ENCODE measurements at regions not wholly inside any gene's neighbourhood (a gene's known extent, or its start where the extent isn't known, plus 50 kb on each side); places are given as distances from the start of the nearest gene placed in this dataset.

- no peaks in the 10 kb centered on the region for H3K4me1 ChIP-seq (ENCODE audit: insufficient read depth)
- H3K27me3 ChIP-seq, result no peaks in the 10 kb centered on the region
- H3K9me3 ChIP-seq (ENCODE audit: low read depth), result no peaks in the 10 kb centered on the region
- H3K79me2 ChIP-seq, result no peaks in the 10 kb centered on the region
- 86% methylated on average over 1 of the region's 1 CpG for WGBS (ENCODE audit: low lambda C conversion rate, missing lambda C conversion rate)
- no peaks in the 10 kb centered on the region for H3K36me3 ChIP-seq (replicated peaks; ENCODE audit: insufficient read depth, low read depth)
- no peak overlapping the region for H2AFZ ChIP-seq
- no peak overlapping the region for H3K4me3 ChIP-seq
- H4K20me1 ChIP-seq (ENCODE audit: insufficient read depth, poor library complexity, severe bottlenecking), result no peaks in the 10 kb centered on the region
- H3K9me2 ChIP-seq (replicated peaks; ENCODE audit: insufficient read depth), result no peaks in the 10 kb centered on the region
- no peak for TF ChIP-seq EZH2phosphoT487 (IDR thresholded peaks at IDR 0.05; ENCODE audit: low read depth, severe bottlenecking, unreplicated experiment)
- no peak for TF ChIP-seq EZH2 (IDR thresholded peaks at IDR 0.05; ENCODE audit: borderline replicate concordance)
- TF ChIP-seq CTCF (IDR thresholded peaks at IDR 0.05; ENCODE audit: poor library complexity), result no peak
- DNase-seq (ENCODE audit: low spot score), result no peak
- H3K4me2 ChIP-seq, result no peak overlapping the region
- H3K27ac ChIP-seq, result no peak overlapping the region
These were observed 452.7 kb upstream of the KLF4 start for GRCh38 chr9:107942291-107942690.

- no peak for DNase-seq (ENCODE audit: low spot score)
- no peaks in the 10 kb centered on the region for H3K36me3 ChIP-seq (replicated peaks; ENCODE audit: insufficient read depth, low read depth)
- no peak for TF ChIP-seq EZH2phosphoT487 (IDR thresholded peaks at IDR 0.05; ENCODE audit: low read depth, severe bottlenecking, unreplicated experiment)
- TF ChIP-seq EZH2 (IDR thresholded peaks at IDR 0.05; ENCODE audit: borderline replicate concordance), result no peak
- TF ChIP-seq CTCF (IDR thresholded peaks at IDR 0.05; ENCODE audit: poor library complexity), result no peak
- peak overlapping the region; percentile 54 for H3K27ac ChIP-seq
- no peak overlapping the region for H3K4me2 ChIP-seq
- WGBS (ENCODE audit: low lambda C conversion rate, missing lambda C conversion rate), result 76% methylated on average over 7 of the region's 7 CpGs
- H3K4me1 ChIP-seq (ENCODE audit: insufficient read depth), result no peaks in the 10 kb centered on the region
- no peak overlapping the region for H2AFZ ChIP-seq
- H3K9me3 ChIP-seq (ENCODE audit: low read depth), result no peaks in the 10 kb centered on the region
- H3K4me3 ChIP-seq, result no peak overlapping the region
- no peaks in the 10 kb centered on the region for H3K27me3 ChIP-seq
- no peaks in the 10 kb centered on the region for H3K79me2 ChIP-seq
- no peaks in the 10 kb centered on the region for H3K9me2 ChIP-seq (replicated peaks; ENCODE audit: insufficient read depth)
- no peaks in the 10 kb centered on the region for H4K20me1 ChIP-seq (ENCODE audit: insufficient read depth, poor library complexity, severe bottlenecking)
These were observed 451.3 kb upstream of the KLF4 start for GRCh38 chr9:107940616-107941595.

- H3K27me3 ChIP-seq, result no peaks in the 10 kb centered on the region
- H2AFZ ChIP-seq, result no peak overlapping the region
- no peak for DNase-seq (ENCODE audit: low spot score)
- H3K79me2 ChIP-seq, result no peaks in the 10 kb centered on the region
- no peak overlapping the region for H3K4me2 ChIP-seq
- no peaks in the 10 kb centered on the region for H3K4me1 ChIP-seq (ENCODE audit: insufficient read depth)
- H3K27ac ChIP-seq, result no peak overlapping the region
- H3K9me3 ChIP-seq (ENCODE audit: low read depth), result no peaks in the 10 kb centered on the region
- no peaks in the 10 kb centered on the region for H4K20me1 ChIP-seq (ENCODE audit: insufficient read depth, poor library complexity, severe bottlenecking)
- H3K4me3 ChIP-seq, result no peak overlapping the region
- H3K9me2 ChIP-seq (replicated peaks; ENCODE audit: insufficient read depth), result no peaks in the 10 kb centered on the region
- 91% methylated on average over 8 of the region's 8 CpGs for WGBS (ENCODE audit: low lambda C conversion rate, missing lambda C conversion rate)
- no peaks in the 10 kb centered on the region for H3K36me3 ChIP-seq (replicated peaks; ENCODE audit: insufficient read depth, low read depth)
- TF ChIP-seq CTCF (IDR thresholded peaks at IDR 0.05; ENCODE audit: poor library complexity), result no peak
- no peak for TF ChIP-seq EZH2 (IDR thresholded peaks at IDR 0.05; ENCODE audit: borderline replicate concordance)
- no peak for TF ChIP-seq EZH2phosphoT487 (IDR thresholded peaks at IDR 0.05; ENCODE audit: low read depth, severe bottlenecking, unreplicated experiment)
These were observed 449.3 kb upstream of the KLF4 start for GRCh38 chr9:107938801-107939386.
